EL (cell line): ENCODE measurements at regions not wholly inside any gene's neighbourhood (a gene's known extent, or its start where the extent isn't known, plus 50 kb on each side); places are given as distances from the start of the nearest gene placed in this dataset.

Experiments used
- DNase-seq: peaks from one replicate; pipeline ENCODE4 v3.0.0-alpha.2; 2016

- DNase-seq: no peak
Observed at GRCh38 chr6:163662604-163663225, 248.2 kb downstream of the QKI start.

GRCh38 chr6:163661272-163661671 lies 246.8 kb downstream of the QKI start:
- no peak for DNase-seq

GRCh38 chr6:163659803-163660202 lies 245.3 kb downstream of the QKI start:
- no peak for DNase-seq

GRCh38 chr6:163655217-163656121 lies 241.0 kb downstream of the QKI start:
- DNase-seq: no peak

GRCh38 chr6:163651915-163652668 lies 237.6 kb downstream of the QKI start:
- DNase-seq: no peak

GRCh38 chr6:163651426-163651825 lies 236.9 kb downstream of the QKI start:
- no peak for DNase-seq

GRCh38 chr6:163648868-163649267 lies 234.3 kb downstream of the QKI start:
- no peak for DNase-seq

GRCh38 chr6:163647624-163648023 lies 233.1 kb downstream of the QKI start:
- no peak for DNase-seq

GRCh38 chr6:163646866-163647265 lies 232.3 kb downstream of the QKI start:
- DNase-seq: no peak

- DNase-seq: no peak
Observed at GRCh38 chr6:163646133-163646532, 231.6 kb downstream of the QKI start.

- DNase-seq: no peak
Observed at GRCh38 chr6:163645560-163645959, 231.0 kb downstream of the QKI start.

GRCh38 chr6:163643866-163644265 lies 229.3 kb downstream of the QKI start:
- DNase-seq: no peak

- no peak for DNase-seq
Observed at GRCh38 chr6:163641706-163642105, 227.2 kb downstream of the QKI start.

- DNase-seq: no peak
Observed at GRCh38 chr6:163640641-163641040, 226.1 kb downstream of the QKI start.

GRCh38 chr6:163637524-163637923 lies 223.0 kb downstream of the QKI start:
- no peak for DNase-seq

GRCh38 chr6:163635731-163636364 lies 221.3 kb downstream of the QKI start:
- DNase-seq: no peak

- no peak for DNase-seq
Observed at GRCh38 chr6:163635315-163635714, 220.8 kb downstream of the QKI start.

- DNase-seq: no peak
Observed at GRCh38 chr6:163634211-163635171, 220.0 kb downstream of the QKI start.

GRCh38 chr6:163630991-163631390 lies 216.5 kb downstream of the QKI start:
- no peak for DNase-seq

GRCh38 chr6:163630572-163630971 lies 216.1 kb downstream of the QKI start:
- no peak for DNase-seq

- DNase-seq: no peak
Observed at GRCh38 chr6:163630096-163630495, 215.6 kb downstream of the QKI start.
